H1 (cell line): ENCODE measurements at regions not wholly inside any gene's neighbourhood (a gene's known extent, or its start where the extent isn't known, plus 50 kb on each side); places are given as distances from the start of the nearest gene placed in this dataset.

Experiments used
- CTCF ChIA-PET: fragments of 300-600 bp; sonication (Branson Sonifier 250); formaldehyde crosslinking; loops from one replicate; lab custom pipeline; 2021; ENCODE audit not compliant: partially characterized antibody; lab: Charles Lee
- POLR2A ChIA-PET: fragments of 300-600 bp; sonication (Branson Sonifier 250); formaldehyde crosslinking; loops from one replicate; lab custom pipeline; 2021; ENCODE audit warnings: inconsistent platforms; ENCODE audit not compliant: partially characterized antibody; lab: Charles Lee
- DNase-seq, 2 experiments: peaks; one replicate each; pipeline versions ENCODE4 v3.0.0 to v3.0.0-alpha.2; 2010 to 2022; ENCODE audit warnings: low spot score in 2 of 2, low read depth in 1 of 2, mixed read lengths in 1 of 2
- FAIRE-seq: peaks from 2 replicates; lab custom pipeline; 2011; peaks lifted over from hg19 to GRCh38; lab: Jason Lieb, UNC
- H2AFZ ChIP-seq: 2 replicates; pipeline ENCODE4 v1.8.1; 2012; ENCODE audit warnings: low read length, inconsistent platforms
- H2AK5ac ChIP-seq: 2 replicates; pipeline ENCODE4 v1.6.1; 2013; ENCODE audit warnings: low read depth, low read length
- H2BK120ac ChIP-seq: replicated peaks from 2 replicates; pipeline ENCODE3; 2013; ENCODE audit warnings: low read depth, low read length, inconsistent platforms
- H2BK12ac ChIP-seq: 2 replicates; pipeline ENCODE4 v1.6.1; 2013; ENCODE audit warnings: low read depth, low read length
- H2BK15ac ChIP-seq: 2 replicates; pipeline ENCODE4 v1.6.1; 2013; ENCODE audit warnings: low read length
- H2BK20ac ChIP-seq: 2 replicates; pipeline ENCODE4 v1.6.1; 2013; ENCODE audit warnings: low read length
- H2BK5ac ChIP-seq: 2 replicates; pipeline ENCODE4 v1.6.1; 2013; ENCODE audit warnings: low read depth, low read length
- H3K14ac ChIP-seq: 2 replicates; pipeline ENCODE4 v1.6.1; 2013; ENCODE audit warnings: inconsistent platforms; ENCODE audit not compliant: insufficient read length
- H3K18ac ChIP-seq: 2 replicates; pipeline ENCODE4 v1.6.1; 2013; ENCODE audit warnings: low read length; ENCODE audit errors: extremely low read depth
- H3K23ac ChIP-seq: 2 replicates; pipeline ENCODE4 v1.6.1; 2013; ENCODE audit warnings: inconsistent platforms; ENCODE audit not compliant: insufficient read length
- H3K23me2 ChIP-seq: 2 replicates; pipeline ENCODE4 v1.6.1; 2013; ENCODE audit warnings: low read depth, low read length
- H3K27ac ChIP-seq: 2 replicates; pipeline ENCODE4 v1.6.1; 2011; ENCODE audit warnings: low read depth, low read length, inconsistent platforms
- H3K27me3 ChIP-seq, 4 experiments: replicated peaks in 1 of 4; 1 replicate in 1 of 4; 2 replicates in 3 of 4; pipeline versions ENCODE4 v1.6.1 to v1.8.1; 2011 to 2013; ENCODE audit warnings: low read length in 3 of 4, mild to moderate bottlenecking in 3 of 4, inconsistent platforms in 2 of 4, mixed read lengths in 2 of 4, moderate library complexity in 1 of 4; ENCODE audit not compliant: control insufficient read depth in 3 of 4, insufficient read depth in 3 of 4; ENCODE audit errors: extremely low read depth in 1 of 4
- H3K36me3 ChIP-seq, 4 experiments: 2 replicates each; pipeline versions ENCODE4 v1.6.1 to v1.8.1; 2011 to 2013; ENCODE audit warnings: mild to moderate bottlenecking in 4 of 4, low read length in 3 of 4, moderate library complexity in 2 of 4, control low read depth in 1 of 4, inconsistent platforms in 1 of 4; ENCODE audit not compliant: insufficient read depth in 4 of 4, control insufficient read depth in 2 of 4
- H3K4ac ChIP-seq: replicated peaks from 2 replicates; pipeline ENCODE3; 2013; ENCODE audit warnings: low read length, low read depth, mixed read lengths, inconsistent platforms; ENCODE audit not compliant: insufficient read length
- H3K4me1 ChIP-seq, 4 experiments: replicated peaks in 1 of 4; 1 replicate in 1 of 4; 2 replicates in 3 of 4; pipeline versions ENCODE4 v1.6.1 to v1.8.1; 2011 to 2013; ENCODE audit warnings: low read length in 3 of 4, inconsistent platforms in 2 of 4, mixed read lengths in 1 of 4; ENCODE audit not compliant: insufficient read depth in 4 of 4, control insufficient read depth in 3 of 4
- H3K4me2 ChIP-seq, 2 experiments: 2 replicates each; pipeline versions ENCODE4 v1.6.1 to v1.8.1; 2011 to 2013; ENCODE audit warnings: low read depth in 2 of 2, low read length in 2 of 2, control low read depth in 1 of 2, inconsistent platforms in 1 of 2, mild to moderate bottlenecking in 1 of 2; ENCODE audit not compliant: insufficient read depth in 1 of 2
- H3K4me3 ChIP-seq, 4 experiments: fragments of 200-600, 300-600 bp in 1 of 4; sonication (generic), shearing (Covaris generic), sonication (Bioruptor Twin) in 1 of 4; 2 replicates each; pipeline versions ENCODE4 v1.5.1 to v1.8.1; 2011 to 2016; ENCODE audit warnings: low read length in 4 of 4, low read depth in 3 of 4, control low read depth in 2 of 4, inconsistent platforms in 2 of 4, mild to moderate bottlenecking in 2 of 4, mixed read lengths in 1 of 4, moderate library complexity in 1 of 4; ENCODE audit not compliant: insufficient read depth in 2 of 4; ENCODE audit errors: extremely low read depth in 1 of 4
- H3K56ac ChIP-seq: replicated peaks from 2 replicates; pipeline ENCODE3; 2013; ENCODE audit warnings: low read depth, mild to moderate bottlenecking, mixed read lengths, low read length, inconsistent platforms; ENCODE audit not compliant: insufficient read length
- H3K79me1 ChIP-seq: 2 replicates; pipeline ENCODE4 v1.6.1; 2013; ENCODE audit warnings: low read depth, low read length, control low read depth
- H3K79me2 ChIP-seq, 2 experiments: 2 replicates each; pipeline versions ENCODE4 v1.6.1 to v1.8.1; 2012 to 2013; ENCODE audit warnings: low read length in 2 of 2, mild to moderate bottlenecking in 2 of 2, inconsistent platforms in 1 of 2; ENCODE audit not compliant: insufficient read depth in 2 of 2, control insufficient read depth in 1 of 2
- H3K9ac ChIP-seq, 4 experiments: replicated peaks in 1 of 4; 1 replicate in 1 of 4; 2 replicates in 3 of 4; pipeline versions ENCODE4 v1.6.1 to v1.8.1; 2011 to 2013; ENCODE audit warnings: low read depth in 3 of 4, low read length in 3 of 4, control low read depth in 2 of 4, mild to moderate bottlenecking in 2 of 4, moderate library complexity in 2 of 4, inconsistent platforms in 1 of 4; ENCODE audit errors: extremely low read depth in 1 of 4
- H3K9me3 ChIP-seq, 2 experiments: 2 replicates each; pipeline versions ENCODE4 v1.6.1 to v1.8.1; 2012 to 2013; ENCODE audit warnings: mild to moderate bottlenecking in 2 of 2, moderate library complexity in 2 of 2, control low read depth in 1 of 2, inconsistent platforms in 1 of 2, low read depth in 1 of 2, low read length in 1 of 2, mixed read lengths in 1 of 2; ENCODE audit not compliant: insufficient read depth in 2 of 2
- H4K20me1 ChIP-seq, 2 experiments: replicated peaks in 1 of 2; 2 replicates each; pipeline versions ENCODE3 to v1.8.1; 2011 to 2013; ENCODE audit warnings: inconsistent platforms in 2 of 2, low read length in 2 of 2, mild to moderate bottlenecking in 1 of 2; ENCODE audit not compliant: insufficient read depth in 2 of 2, control insufficient read depth in 1 of 2
- H4K5ac ChIP-seq: 2 replicates; pipeline ENCODE4 v1.6.1; 2013; ENCODE audit warnings: low read length, low read depth, mixed read lengths, inconsistent platforms; ENCODE audit not compliant: insufficient read length
- H4K8ac ChIP-seq: 2 replicates; pipeline ENCODE4 v1.8.0; 2013; ENCODE audit warnings: mild to moderate bottlenecking, moderate library complexity, low read length, inconsistent platforms; ENCODE audit not compliant: insufficient read depth; ENCODE audit errors: extremely low read depth
- H4K91ac ChIP-seq: replicated peaks from 2 replicates; pipeline ENCODE3; 2013; ENCODE audit warnings: low read length, mixed read lengths, inconsistent platforms; ENCODE audit not compliant: insufficient read length
- GABPA ChIP-seq: IDR thresholded peaks from 2 replicates; pipeline ENCODE4 v1.6.1; 2011; ENCODE audit warnings: mild to moderate bottlenecking, low read length, moderate library complexity, borderline replicate concordance; ENCODE audit not compliant: insufficient read depth
- HDAC2 ChIP-seq, 2 experiments: fragments of 300-600 bp in 1 of 2; sonication (generic) in 1 of 2; IDR thresholded peaks; 2 replicates each; pipeline ENCODE4 v1.6.1; 2011 to 2012; ENCODE audit warnings: low read depth in 2 of 2, low read length in 2 of 2, mild to moderate bottlenecking in 2 of 2, moderate library complexity in 2 of 2, borderline replicate concordance in 1 of 2, inconsistent platforms in 1 of 2
- HDAC6 ChIP-seq: IDR thresholded peaks from one replicate; pipeline ENCODE4 v1.7.1; 2012; ENCODE audit warnings: low read depth, mild to moderate bottlenecking, inconsistent platforms, low read length, moderate library complexity
- JUN ChIP-seq: IDR thresholded peaks from 2 replicates; pipeline ENCODE4 v1.6.1; 2011; ENCODE audit warnings: low read depth, mild to moderate bottlenecking, improper control_type of control experiment, low read length
- JUND ChIP-seq: IDR thresholded peaks from 2 replicates; pipeline ENCODE4 v1.6.1; 2011; ENCODE audit warnings: mild to moderate bottlenecking, improper control_type of control experiment, low read length
- KDM1A ChIP-seq: fragments of 200-600, 300-600 bp; sonication (generic); IDR thresholded peaks from 2 replicates; pipeline ENCODE4 v1.7.1; 2016; ENCODE audit warnings: mild to moderate bottlenecking, low read length, borderline replicate concordance
- KDM5A ChIP-seq: fragments of 200-600 bp; IDR thresholded peaks from 2 replicates; pipeline ENCODE4 v1.7.1; 2012; ENCODE audit warnings: mild to moderate bottlenecking, low read length, inconsistent platforms, mixed read lengths
- MAFK ChIP-seq: IDR thresholded peaks from 2 replicates; pipeline ENCODE4 v1.6.1; 2012; ENCODE audit warnings: low read depth, mild to moderate bottlenecking, improper control_type of control experiment, low read length
- RFX5 ChIP-seq: IDR thresholded peaks from 2 replicates; pipeline ENCODE4 v1.6.1; 2011; ENCODE audit warnings: low read depth, low read length, improper control_type of control experiment, borderline replicate concordance
- SP2 ChIP-seq: IDR thresholded peaks from 2 replicates; pipeline ENCODE4 v1.6.1; 2012; ENCODE audit warnings: mild to moderate bottlenecking, low read length, inconsistent platforms
- SUZ12 ChIP-seq: fragments of 200-600 bp; sonication (generic); IDR thresholded peaks from 2 replicates; pipeline ENCODE4 v1.6.1; 2012; ENCODE audit warnings: mild to moderate bottlenecking, inconsistent platforms, low read length, moderate library complexity, mixed read lengths
- TAF7 ChIP-seq: optimal IDR thresholded peaks from 2 replicates; pipeline ENCODE3; 2011; ENCODE audit warnings: low read depth, mild to moderate bottlenecking, inconsistent platforms, low read length, moderate library complexity, borderline replicate concordance
- TBP ChIP-seq: IDR thresholded peaks from 2 replicates; pipeline ENCODE4 v1.6.1; 2011; ENCODE audit warnings: low read depth, low read length, improper control_type of control experiment
- WGBS, 2 experiments: shearing (Covaris generic) in 1 of 2; methylation state at CpG; one replicate each; pipeline versions ENCODE4 v1.1.6 to v1.1.7; 2013 to 2015; ENCODE audit warnings: low lambda C conversion rate in 2 of 2, mixed read lengths in 2 of 2, inconsistent platforms in 1 of 2, low coverage in 1 of 2, missing lambda C conversion rate in 1 of 2; ENCODE audit not compliant: insufficient replicate concordance in 2 of 2, insufficient coverage in 1 of 2, insufficient read length in 1 of 2; ENCODE audit errors: extremely low coverage in 1 of 2, missing lambda C conversion rate in 1 of 2; 5-methylcytosine and 5-hydroxymethylcytosine counted together
- TF ChIP-seq, protein P1 (sequence below): IDR thresholded peaks from 2 replicates; pipeline ENCODE4 v1.6.1; 2011; ENCODE audit warnings: low read depth, mild to moderate bottlenecking, low read length; ENCODE audit not compliant: insufficient read depth

DNA sequence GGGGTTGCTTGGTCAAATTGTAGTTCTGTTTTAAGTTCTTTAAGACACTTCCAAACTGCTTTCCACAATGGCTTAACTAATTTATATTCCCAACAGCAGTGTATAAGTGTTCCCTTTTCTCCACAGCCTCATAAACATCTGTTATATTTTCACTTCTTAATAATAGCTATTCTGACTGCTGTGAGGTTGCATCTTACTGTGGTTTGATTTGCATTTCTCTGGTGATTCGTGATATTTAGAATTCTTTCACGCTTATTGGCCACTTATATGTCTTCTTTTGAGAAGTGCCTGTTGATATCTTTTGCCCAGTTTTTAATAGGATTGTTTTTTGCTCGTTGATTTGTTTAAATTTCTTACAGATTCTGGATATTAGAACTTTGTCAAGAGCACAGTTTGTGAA lies 278.6 kb upstream of the ITM2A start:
- no peak overlapping the region for H4K5ac ChIP-seq
- no peak for DNase-seq
- no peak overlapping the region for H3K4me2 ChIP-seq
- no peak for FAIRE-seq
- H2BK120ac ChIP-seq: no peak overlapping the region
- H4K91ac ChIP-seq: no peak overlapping the region
- H3K79me1 ChIP-seq: no peaks in the 10 kb centered on the region
- H2BK5ac ChIP-seq: no peak overlapping the region
- no peak overlapping the region for H2AK5ac ChIP-seq
- H2BK15ac ChIP-seq: no peak overlapping the region
- H3K27me3 ChIP-seq: no peaks in the 10 kb centered on the region
- H3K9me3 ChIP-seq: no peaks in the 10 kb centered on the region
- H3K4me1 ChIP-seq: no peaks in the 10 kb centered on the region
- no peak overlapping the region for H3K4me3 ChIP-seq
- H2AFZ ChIP-seq: no peak overlapping the region
- H3K23me2 ChIP-seq: no peaks in the 10 kb centered on the region
- no peaks in the 10 kb centered on the region for H4K20me1 ChIP-seq
- no peak overlapping the region for H3K9ac ChIP-seq
- no peak overlapping the region for H3K27ac ChIP-seq
- H3K18ac ChIP-seq: no peak overlapping the region
- H3K36me3 ChIP-seq: no peaks in the 10 kb centered on the region
- H3K14ac ChIP-seq: no peak overlapping the region
- no peak overlapping the region for H4K8ac ChIP-seq
- no peak overlapping the region for H3K56ac ChIP-seq
- no peaks in the 10 kb centered on the region for H3K79me2 ChIP-seq
- WGBS, 2 experiments: 88% methylated on average over 3 of the region's 3 CpGs; no CpG with 5 or more reads in 1 of the 2 experiments
- no peak overlapping the region for H3K4ac ChIP-seq
- H2BK20ac ChIP-seq: no peak overlapping the region
- no peak overlapping the region for H2BK12ac ChIP-seq
- no peak overlapping the region for H3K23ac ChIP-seq
- POLR2A ChIA-PET: no interaction called here
- CTCF ChIA-PET: no interaction called here
- TF ChIP-seq TAF7 (no peak), HDAC2 (IDR thresholded peaks at IDR 0.05; ENCODE audit: borderline replicate concordance in 1 of 2, low read depth in 2 of 2, low read length in 2 of 2) (no peak), RFX5 (no peak), KDM5A (no peak), SP2 (no peak), HDAC6 (no peak), GABPA (no peak), JUND (no peak), KDM1A (no peak), MAFK (no peak), JUN (no peak), TBP (no peak), SUZ12 (no peak)
- TF ChIP-seq, protein P1, sequence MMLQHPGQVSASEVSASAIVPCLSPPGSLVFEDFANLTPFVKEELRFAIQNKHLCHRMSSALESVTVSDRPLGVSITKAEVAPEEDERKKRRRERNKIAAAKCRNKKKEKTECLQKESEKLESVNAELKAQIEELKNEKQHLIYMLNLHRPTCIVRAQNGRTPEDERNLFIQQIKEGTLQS: no peak
